Astrocyte (in vitro differentiated cells and primary cell): ENCODE measurements at regions not wholly inside any gene's neighbourhood (a gene's known extent, or its start where the extent isn't known, plus 50 kb on each side); places are given as distances from the start of the nearest gene placed in this dataset.

Experiments
- DNase-seq: peaks from one replicate; pipeline ENCODE4 v3.0.0-alpha.2; 2010; ENCODE audit warnings: low read depth
- FAIRE-seq: peaks from 2 replicates; lab custom pipeline; 2011; peaks lifted over from hg19 to GRCh38; lab: Jason Lieb, UNC
- H2AFZ ChIP-seq: 2 replicates; pipeline ENCODE4 v1.6.0; 2012; ENCODE audit warnings: low read depth, low read length, inconsistent platforms
- H3K27ac ChIP-seq: 2 replicates; pipeline ENCODE4 v1.5.1; 2011; ENCODE audit warnings: low read depth, low read length, inconsistent platforms
- H3K27me3 ChIP-seq: 2 replicates; pipeline ENCODE4 v1.6.0; 2011; ENCODE audit warnings: low read length, inconsistent platforms; ENCODE audit not compliant: insufficient read depth
- H3K36me3 ChIP-seq: 2 replicates; pipeline ENCODE4 v1.5.1; 2011; ENCODE audit warnings: low read length, inconsistent platforms; ENCODE audit not compliant: insufficient read depth
- H3K4me1 ChIP-seq: 2 replicates; pipeline ENCODE4 v1.5.1; 2011; ENCODE audit warnings: low read length, inconsistent platforms; ENCODE audit not compliant: insufficient read depth
- H3K4me2 ChIP-seq: 2 replicates; pipeline ENCODE4 v1.6.0; 2012; ENCODE audit warnings: low read length, inconsistent platforms
- H3K4me3 ChIP-seq: 2 replicates; pipeline ENCODE4 v1.5.1; 2011; ENCODE audit warnings: low read depth, mild to moderate bottlenecking, low read length, inconsistent platforms; ENCODE audit not compliant: insufficient read depth
- H3K79me2 ChIP-seq: 2 replicates; pipeline ENCODE4 v1.6.0; 2012; ENCODE audit warnings: mild to moderate bottlenecking, low read length, inconsistent platforms; ENCODE audit not compliant: insufficient read depth
- H3K9ac ChIP-seq: 2 replicates; pipeline ENCODE4 v1.6.0; 2012; ENCODE audit warnings: mild to moderate bottlenecking, low read length, inconsistent platforms
- H3K9me3 ChIP-seq: 2 replicates; pipeline ENCODE4 v1.5.1; 2012; ENCODE audit warnings: low read depth, mild to moderate bottlenecking, low read length, inconsistent platforms; ENCODE audit not compliant: insufficient read depth
- H4K20me1 ChIP-seq: 2 replicates; pipeline ENCODE4 v1.6.0; 2012; ENCODE audit warnings: low read length, inconsistent platforms; ENCODE audit not compliant: insufficient read depth
- H3K27ac Mint-ChIP-seq: one replicate; pipeline ENCODE4 v1.8.0; 2021; ENCODE audit warnings: mild to moderate bottlenecking, mixed read lengths; ENCODE audit not compliant: unreplicated experiment
- H3K27me3 Mint-ChIP-seq: one replicate; pipeline ENCODE4 v1.8.0; 2021; ENCODE audit warnings: low read depth, mixed read lengths; ENCODE audit not compliant: unreplicated experiment
- H3K36me3 Mint-ChIP-seq: one replicate; pipeline ENCODE4 v1.8.0; 2021; ENCODE audit warnings: low read depth, mixed read lengths; ENCODE audit not compliant: unreplicated experiment
- H3K4me1 Mint-ChIP-seq: one replicate; pipeline ENCODE4 v1.8.0; 2021; ENCODE audit warnings: low read depth, mixed read lengths; ENCODE audit not compliant: unreplicated experiment
- H3K4me3 Mint-ChIP-seq: one replicate; pipeline ENCODE4 v1.8.0; 2021; ENCODE audit warnings: mild to moderate bottlenecking, moderate library complexity, mixed read lengths; ENCODE audit not compliant: unreplicated experiment
- H3K9me3 Mint-ChIP-seq: one replicate; pipeline ENCODE4 v1.8.0; 2021; ENCODE audit warnings: mild to moderate bottlenecking, mixed read lengths; ENCODE audit not compliant: unreplicated experiment
- CTCF ChIP-seq: IDR thresholded peaks from 2 replicates; pipeline ENCODE4 v1.5.1; 2011; ENCODE audit warnings: low read depth, mild to moderate bottlenecking, inconsistent platforms, low read length, moderate library complexity; ENCODE audit not compliant: insufficient read depth
- EZH2 ChIP-seq: IDR thresholded peaks from 2 replicates; pipeline ENCODE4 v1.6.1; 2012; ENCODE audit warnings: mild to moderate bottlenecking, low read length, inconsistent platforms; ENCODE audit not compliant: insufficient read depth

DNA sequence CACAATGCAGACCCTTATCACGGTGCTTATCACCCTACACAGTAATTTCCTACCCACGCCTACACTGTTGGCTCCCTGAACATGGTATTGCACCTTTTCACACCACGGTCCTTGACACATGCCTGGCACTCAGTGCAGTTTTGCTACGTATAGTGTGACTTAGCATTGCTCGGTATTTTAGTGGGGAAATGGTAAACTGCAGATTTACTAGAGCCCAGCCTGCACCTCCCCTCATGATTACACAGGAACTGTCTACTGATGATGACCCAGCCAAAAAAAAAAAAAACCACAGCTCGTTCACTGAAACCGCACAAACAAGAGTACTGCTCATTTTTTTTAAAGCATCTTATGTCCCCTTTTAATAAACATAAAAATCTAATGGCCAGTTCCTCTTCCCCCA lies 124.2 kb upstream of the ZNF746 start:
- H3K27me3 ChIP-seq, result no peaks in the 10 kb centered on the region
- no peak overlapping the region for H3K27ac ChIP-seq
- FAIRE-seq (no peak), DNase-seq (no peak)
- H3K9me3 ChIP-seq, result no peaks in the 10 kb centered on the region
- H2AFZ ChIP-seq, result no peak overlapping the region
- no peak for TF ChIP-seq CTCF
- no peak for TF ChIP-seq EZH2
- H3K4me2 ChIP-seq, result no peak overlapping the region
- H3K4me3 ChIP-seq, result no peak overlapping the region
- no peak overlapping the region for H3K9ac ChIP-seq
- Mint-ChIP-seq H3K27ac (no peak overlapping the region), H3K27me3 (peaks cover 3% of the 10 kb centered on the region), H3K4me3 (no peak overlapping the region), H3K4me1 (peaks cover 9% of the 10 kb centered on the region), H3K36me3 (peaks cover 18% of the 10 kb centered on the region), H3K9me3 (no peaks in the 10 kb centered on the region)
- peaks cover 7% of the 10 kb centered on the region for H3K4me1 ChIP-seq
- peaks cover 41% of the 10 kb centered on the region for H3K79me2 ChIP-seq
- H4K20me1 ChIP-seq, result peaks cover 44% of the 10 kb centered on the region
- peaks cover 10% of the 10 kb centered on the region for H3K36me3 ChIP-seq

DNA sequence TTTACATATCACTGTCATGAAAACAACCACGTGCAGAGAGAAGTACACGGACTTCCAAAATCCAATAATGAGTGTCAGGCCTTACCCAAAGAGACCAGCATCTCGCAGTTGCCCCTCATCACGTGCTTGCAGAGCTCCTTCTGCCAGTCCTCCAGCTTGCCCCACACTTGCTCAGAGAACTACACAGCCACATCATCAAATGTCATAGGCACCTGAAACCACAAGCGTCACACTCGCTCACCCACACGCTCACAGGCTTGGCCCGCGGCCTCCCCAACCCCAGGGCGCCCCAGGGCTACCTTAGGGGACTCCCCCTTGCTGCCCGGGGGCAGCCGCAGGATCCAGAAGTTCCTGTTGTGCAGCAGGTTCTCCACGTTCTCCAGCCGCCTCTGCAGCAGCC lies 123.4 kb upstream of the ZNF746 start:
- H3K36me3 ChIP-seq, result peaks cover 10% of the 10 kb centered on the region
- FAIRE-seq (no peak), DNase-seq (no peak)
- H3K4me1 ChIP-seq, result peaks cover 7% of the 10 kb centered on the region
- H3K9me3 Mint-ChIP-seq, result no peaks in the 10 kb centered on the region
- H3K27ac Mint-ChIP-seq, result no peak overlapping the region
- H3K4me3 Mint-ChIP-seq, result no peak overlapping the region
- H3K36me3 Mint-ChIP-seq, result peaks cover 25% of the 10 kb centered on the region
- no peaks in the 10 kb centered on the region for H3K27me3 ChIP-seq
- no peak overlapping the region for H2AFZ ChIP-seq
- no peaks in the 10 kb centered on the region for H3K27me3 Mint-ChIP-seq
- H3K27ac ChIP-seq, result no peak overlapping the region
- H3K79me2 ChIP-seq, result peaks cover 46% of the 10 kb centered on the region
- H3K9ac ChIP-seq, result no peak overlapping the region
- H3K9me3 ChIP-seq, result no peaks in the 10 kb centered on the region
- H3K4me3 ChIP-seq, result no peak overlapping the region
- peaks cover 50% of the 10 kb centered on the region for H4K20me1 ChIP-seq
- peaks cover 9% of the 10 kb centered on the region for H3K4me1 Mint-ChIP-seq
- TF ChIP-seq CTCF (no peak), EZH2 (no peak)
- no peak overlapping the region for H3K4me2 ChIP-seq

DNA sequence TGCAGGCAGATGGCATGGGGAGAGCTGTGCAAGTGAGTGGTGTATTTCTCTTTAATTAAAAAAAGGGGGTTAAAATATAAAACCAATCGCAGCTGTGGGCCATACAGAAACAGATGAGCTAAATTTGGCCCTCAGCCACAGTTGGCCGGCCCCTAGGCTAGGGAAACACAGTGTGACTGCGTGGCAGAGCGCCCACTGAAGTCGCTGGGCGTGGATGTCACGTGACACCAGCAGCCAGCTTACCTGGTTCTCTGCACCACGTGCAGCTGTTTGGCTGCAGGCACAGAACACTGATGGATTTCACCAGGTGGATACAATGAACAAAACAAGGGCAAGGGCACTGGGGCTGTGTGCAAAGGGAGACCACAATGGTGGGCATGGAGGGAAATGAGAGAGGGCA lies 119.3 kb upstream of the ZNF746 start:
- Histone ChIP-seq H2AFZ (no peak overlapping the region), H3K9me3 (no peaks in the 10 kb centered on the region), H3K79me2 (peaks cover 21% of the 10 kb centered on the region), H3K4me2 (no peak overlapping the region), H3K27ac (no peak overlapping the region), H3K27me3 (no peaks in the 10 kb centered on the region), H3K36me3 (peaks cover 32% of the 10 kb centered on the region), H3K4me3 (no peak overlapping the region), H4K20me1 (peaks cover 42% of the 10 kb centered on the region), H3K4me1 (no peaks in the 10 kb centered on the region), H3K9ac (no peak overlapping the region)
- H3K4me3 Mint-ChIP-seq, result no peak overlapping the region
- H3K4me1 Mint-ChIP-seq, result peaks cover under 1% of the 10 kb centered on the region
- H3K9me3 Mint-ChIP-seq, result no peaks in the 10 kb centered on the region
- TF ChIP-seq EZH2, result no peak
- no peak for TF ChIP-seq CTCF
- no peaks in the 10 kb centered on the region for H3K27me3 Mint-ChIP-seq
- DNase-seq (no peak), FAIRE-seq (no peak)
- no peak overlapping the region for H3K27ac Mint-ChIP-seq
- peaks cover 35% of the 10 kb centered on the region for H3K36me3 Mint-ChIP-seq
